Stimulated activated CD4-positive, alpha-beta T cell treated with anti-CD3 and anti-CD28 coated beads, Interleukin-4, amount 100 ng/mL, for 1 hour (primary cell): ENCODE measurements at regions not wholly inside any gene's neighbourhood (a gene's known extent, or its start where the extent isn't known, plus 50 kb on each side); places are given as distances from the start of the nearest gene placed in this dataset.
A peak's percentile ranks its signal among the peaks of the same experiment; 100 is the strongest.
"Not testable (repeated sequence)": the region's sequence is repeated elsewhere in the genome, so short reads cannot be mapped to it uniquely, and the experiment has no call there.

Source experiments
- DNase-seq: peaks from one replicate; pipeline ENCODE4 v3.0.0-alpha.2; 2020

DNA sequence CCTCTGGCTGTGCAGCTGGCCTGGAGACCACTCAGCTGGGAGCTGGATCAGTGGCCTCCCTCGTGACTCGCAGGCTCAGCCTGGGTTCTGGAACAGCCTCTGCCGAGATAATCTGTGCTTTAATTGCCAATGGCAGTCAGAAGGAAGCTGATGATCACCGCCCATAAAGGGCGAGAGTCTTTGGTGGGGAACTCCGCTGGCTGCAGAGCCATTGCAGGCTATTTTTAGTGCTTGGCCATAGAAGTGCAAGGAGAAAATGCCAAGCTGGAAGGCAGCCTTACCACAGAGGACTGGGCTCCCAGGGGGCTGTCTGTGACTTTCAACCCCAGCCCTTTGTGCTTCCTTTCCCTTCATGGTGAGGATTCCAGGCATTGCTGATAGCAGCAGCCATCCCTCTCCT lies 62.2 kb upstream of the TENM4 start:
- no peak for DNase-seq

DNA sequence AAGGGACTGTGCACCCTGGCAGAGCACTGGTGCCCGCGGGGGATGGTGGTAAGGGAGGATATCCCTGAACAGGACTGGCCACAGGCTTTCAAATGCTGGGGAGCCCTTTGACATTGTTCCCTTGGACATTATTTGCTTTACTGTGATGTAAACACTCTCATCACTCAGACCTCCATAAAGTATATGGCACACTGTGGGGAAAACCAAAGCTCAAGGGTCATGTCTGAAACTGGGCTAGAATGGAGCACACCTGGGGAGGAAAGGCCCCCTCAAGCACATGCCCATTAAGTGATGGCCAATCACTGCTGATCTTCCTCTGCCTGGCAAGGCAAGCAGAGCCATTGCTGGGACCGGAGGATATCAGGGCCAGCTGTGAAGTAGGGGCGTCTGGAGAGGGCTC lies 60.9 kb upstream of the TENM4 start:
- no peak for DNase-seq

DNA sequence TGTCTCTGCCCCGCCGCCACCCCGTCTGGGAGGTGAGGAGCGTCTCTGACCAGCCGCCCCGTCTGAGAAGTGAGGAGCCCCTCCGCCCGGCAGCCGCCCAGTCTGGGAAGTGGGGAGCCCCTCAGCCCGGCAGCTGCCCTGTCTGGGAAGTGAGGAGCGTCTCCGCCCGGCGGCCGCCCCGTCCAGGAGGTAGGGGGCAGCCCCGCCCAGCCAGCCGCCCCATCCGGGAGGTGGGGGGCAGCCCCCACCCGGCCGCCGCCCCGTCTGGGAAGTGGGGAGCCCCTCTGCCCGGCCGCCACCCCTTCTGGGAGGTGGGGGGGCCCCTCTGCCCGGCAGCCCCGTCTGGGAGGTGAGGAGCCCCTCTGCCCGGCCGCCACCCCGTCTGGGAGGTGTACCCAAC lies 59.1 kb upstream of the TENM4 start:
- DNase-seq: not testable (repeated sequence)

DNA sequence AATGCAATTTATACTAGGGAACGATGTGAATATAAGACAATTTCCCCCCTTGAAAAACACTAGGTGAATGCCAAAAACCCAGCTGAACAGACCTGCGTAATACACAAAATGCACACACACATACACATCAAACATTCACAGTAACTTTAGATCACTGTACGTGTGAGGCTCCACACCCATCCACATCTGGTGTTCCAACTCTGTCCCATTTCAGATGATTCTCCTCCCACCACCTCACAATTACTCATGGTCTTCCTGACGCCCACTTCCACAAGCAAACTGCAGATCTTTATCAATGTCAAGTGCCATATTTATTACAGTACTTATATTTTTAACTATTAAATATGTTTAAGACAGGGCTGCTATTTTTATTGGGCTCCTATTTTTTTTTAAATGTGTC lies 57.8 kb upstream of the TENM4 start:
- no peak for DNase-seq

DNA sequence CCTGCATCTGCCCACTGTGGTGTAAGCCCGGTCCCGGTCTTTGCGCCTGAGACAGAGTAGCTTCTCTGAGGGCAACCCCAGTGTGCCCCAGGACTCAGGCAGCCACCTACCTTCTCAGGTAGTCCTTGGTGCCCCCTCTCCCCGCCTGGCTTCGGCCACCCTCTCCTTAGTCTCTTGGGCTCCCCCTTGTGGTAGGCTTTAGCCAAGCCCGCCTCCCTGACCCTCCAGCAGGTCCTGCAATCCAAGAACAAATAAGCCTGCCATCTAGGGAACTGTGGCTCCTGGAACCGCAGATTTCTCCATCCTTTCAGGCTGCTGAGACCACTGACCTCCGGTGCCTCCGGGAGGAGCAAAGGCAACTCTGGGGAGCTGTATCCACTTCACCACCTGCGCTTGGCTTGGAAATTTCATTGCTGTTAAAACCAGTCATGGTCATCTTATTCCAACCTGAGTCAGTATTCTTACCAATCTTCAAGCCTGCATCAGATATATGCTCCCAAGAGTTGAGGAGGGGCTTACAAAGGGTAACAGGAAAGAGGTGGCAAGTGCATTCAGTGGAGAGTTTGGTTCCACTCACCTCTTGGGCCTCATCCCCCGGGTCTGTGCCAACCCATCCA lies 52.8 kb upstream of the TENM4 start:
- peak; percentile 20 for DNase-seq

DNA sequence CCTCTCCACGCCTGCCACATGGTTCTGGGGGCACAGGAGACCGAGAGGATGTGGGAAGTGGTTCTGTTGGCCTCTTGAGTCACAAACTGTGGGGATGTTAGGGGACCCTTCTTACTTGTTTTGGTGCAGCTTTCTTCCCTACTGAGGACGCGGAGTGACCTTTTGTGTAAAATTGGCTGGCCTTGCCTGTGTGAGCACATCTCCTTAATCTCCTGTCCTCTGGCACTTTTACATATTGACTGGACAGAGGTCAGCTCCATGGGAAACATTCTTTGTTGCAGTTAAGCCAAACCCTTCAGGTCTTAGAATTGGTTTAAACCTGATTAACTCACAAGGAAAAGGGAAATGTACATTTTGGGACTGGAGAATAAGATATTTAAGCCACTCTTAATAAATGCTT lies 51.2 kb upstream of the TENM4 start:
- no peak for DNase-seq
